ENCODE measurements at regions not wholly inside any gene's neighbourhood (a gene's known extent, or its start where the extent isn't known, plus 50 kb on each side); places are given as distances from the start of the nearest gene placed in this dataset.

DNA sequence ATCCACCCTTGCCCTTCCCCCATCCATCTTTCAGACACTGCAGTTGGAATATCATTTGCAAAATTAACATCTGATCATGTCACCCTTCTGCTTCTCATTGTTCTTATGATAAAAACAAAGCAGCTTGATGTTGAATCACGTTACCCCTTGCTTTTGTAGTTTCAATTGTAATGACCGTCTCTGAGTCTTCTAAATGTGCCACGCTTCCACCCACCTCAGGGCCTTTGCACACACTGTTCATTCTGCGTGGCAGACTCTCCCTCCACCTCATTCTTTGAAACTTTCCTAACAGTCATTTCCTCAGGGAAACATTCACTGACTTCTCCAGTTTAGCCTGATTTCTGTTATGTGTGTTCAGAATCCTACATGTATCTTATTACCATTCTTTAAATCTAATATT is 143.6 kb upstream of the LMO4 start:
- H3K4me1 ChIP-seq (ENCODE audit: insufficient read depth, low read length, severe bottlenecking) = peaks cover 8% of the 10 kb centered on the region
- H3K36me3 ChIP-seq (ENCODE audit: insufficient read depth, low read length) = no peaks in the 10 kb centered on the region
- TF ChIP-seq, protein P1, sequence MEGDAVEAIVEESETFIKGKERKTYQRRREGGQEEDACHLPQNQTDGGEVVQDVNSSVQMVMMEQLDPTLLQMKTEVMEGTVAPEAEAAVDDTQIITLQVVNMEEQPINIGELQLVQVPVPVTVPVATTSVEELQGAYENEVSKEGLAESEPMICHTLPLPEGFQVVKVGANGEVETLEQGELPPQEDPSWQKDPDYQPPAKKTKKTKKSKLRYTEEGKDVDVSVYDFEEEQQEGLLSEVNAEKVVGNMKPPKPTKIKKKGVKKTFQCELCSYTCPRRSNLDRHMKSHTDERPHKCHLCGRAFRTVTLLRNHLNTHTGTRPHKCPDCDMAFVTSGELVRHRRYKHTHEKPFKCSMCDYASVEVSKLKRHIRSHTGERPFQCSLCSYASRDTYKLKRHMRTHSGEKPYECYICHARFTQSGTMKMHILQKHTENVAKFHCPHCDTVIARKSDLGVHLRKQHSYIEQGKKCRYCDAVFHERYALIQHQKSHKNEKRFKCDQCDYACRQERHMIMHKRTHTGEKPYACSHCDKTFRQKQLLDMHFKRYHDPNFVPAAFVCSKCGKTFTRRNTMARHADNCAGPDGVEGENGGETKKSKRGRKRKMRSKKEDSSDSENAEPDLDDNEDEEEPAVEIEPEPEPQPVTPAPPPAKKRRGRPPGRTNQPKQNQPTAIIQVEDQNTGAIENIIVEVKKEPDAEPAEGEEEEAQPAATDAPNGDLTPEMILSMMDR (IDR thresholded peaks at IDR 0.05; ENCODE audit: low read length) = no peak
- no peak for TF ChIP-seq EZH2 (IDR thresholded peaks at IDR 0.05; ENCODE audit: borderline replicate concordance, low read length)
- H3K79me2 ChIP-seq (ENCODE audit: insufficient read depth, low read length) = no peaks in the 10 kb centered on the region
- no peak overlapping the region for H3K9ac ChIP-seq (ENCODE audit: low read length)
- no peaks in the 10 kb centered on the region for H4K20me1 ChIP-seq (ENCODE audit: insufficient read depth, low read length)
- no peaks in the 10 kb centered on the region for H3F3A ChIP-seq (ENCODE audit: insufficient read depth, low read length)
- no peak overlapping the region for H3K27ac ChIP-seq (ENCODE audit: low read depth, low read length, poor library complexity, severe bottlenecking)
- H3K4me2 ChIP-seq (ENCODE audit: low read length) = no peak overlapping the region
- H3K4me3 ChIP-seq (ENCODE audit: low read depth, low read length, poor library complexity, severe bottlenecking) = no peak overlapping the region
- H3K9me2 ChIP-seq (ENCODE audit: low read depth, low read length) = no peaks in the 10 kb centered on the region
- H3K27me3 ChIP-seq (ENCODE audit: insufficient read depth, low read length) = no peaks in the 10 kb centered on the region
- H2AFZ ChIP-seq (ENCODE audit: low read length) = no peak overlapping the region
- H3K9me3 ChIP-seq (ENCODE audit: low read length) = no peaks in the 10 kb centered on the region

DNA sequence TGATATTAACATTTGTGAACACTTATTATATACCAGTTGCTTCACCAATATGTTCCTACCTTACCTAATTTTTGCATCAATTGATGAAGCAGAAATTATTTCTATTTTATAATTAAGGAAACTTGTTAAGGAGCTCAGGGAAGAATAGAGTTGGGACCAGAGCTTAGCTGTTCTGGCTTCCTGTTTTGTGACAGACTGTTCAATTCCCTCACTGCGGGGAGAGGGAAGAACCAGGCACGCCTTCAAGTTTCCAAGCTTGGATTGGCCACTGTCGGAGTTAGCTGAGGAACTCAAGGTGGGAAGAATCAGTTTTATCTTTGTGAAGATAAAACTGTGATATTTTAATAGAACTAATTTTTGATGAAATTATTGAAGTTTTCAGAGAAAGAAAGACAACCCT is 142.3 kb upstream of the LMO4 start:
- H3K9me2 ChIP-seq (ENCODE audit: low read depth, low read length) = no peaks in the 10 kb centered on the region
- H3K79me2 ChIP-seq (ENCODE audit: insufficient read depth, low read length) = no peaks in the 10 kb centered on the region
- no peak for TF ChIP-seq EZH2 (IDR thresholded peaks at IDR 0.05; ENCODE audit: borderline replicate concordance, low read length)
- TF ChIP-seq, protein P1 (IDR thresholded peaks at IDR 0.05; ENCODE audit: low read length) = no peak
- no peak overlapping the region for H2AFZ ChIP-seq (ENCODE audit: low read length)
- H4K20me1 ChIP-seq (ENCODE audit: insufficient read depth, low read length) = no peaks in the 10 kb centered on the region
- H3K9ac ChIP-seq (ENCODE audit: low read length) = no peak overlapping the region
- no peaks in the 10 kb centered on the region for H3K4me1 ChIP-seq (ENCODE audit: insufficient read depth, low read length, severe bottlenecking)
- H3K4me2 ChIP-seq (ENCODE audit: low read length) = no peak overlapping the region
- H3K9me3 ChIP-seq (ENCODE audit: low read length) = no peaks in the 10 kb centered on the region
- no peak overlapping the region for H3K27ac ChIP-seq (ENCODE audit: low read depth, low read length, poor library complexity, severe bottlenecking)
- no peak overlapping the region for H3K4me3 ChIP-seq (ENCODE audit: low read depth, low read length, poor library complexity, severe bottlenecking)
- no peaks in the 10 kb centered on the region for H3F3A ChIP-seq (ENCODE audit: insufficient read depth, low read length)
- H3K27me3 ChIP-seq (ENCODE audit: insufficient read depth, low read length) = no peaks in the 10 kb centered on the region
- no peaks in the 10 kb centered on the region for H3K36me3 ChIP-seq (ENCODE audit: insufficient read depth, low read length)

DNA sequence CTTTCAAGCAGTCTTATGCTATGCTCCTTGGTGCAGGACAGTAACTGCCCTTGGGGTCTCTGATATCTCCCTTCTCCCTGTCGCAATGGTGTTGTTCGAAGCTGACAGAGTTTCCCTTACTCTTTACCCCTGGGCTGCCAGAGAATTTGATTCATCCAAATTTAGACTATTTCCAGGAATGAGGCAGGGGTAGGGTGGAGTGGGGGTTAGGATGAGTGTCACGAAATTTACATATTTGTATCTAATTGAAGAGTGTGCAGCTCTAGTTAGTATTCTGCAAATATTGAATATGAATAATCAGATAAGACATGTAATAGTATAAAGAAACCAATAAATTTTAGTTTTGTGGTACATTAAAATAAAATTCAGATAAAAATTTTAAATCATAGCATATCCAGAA is 140.0 kb upstream of the LMO4 start:
- TF ChIP-seq, protein P1 (IDR thresholded peaks at IDR 0.05; ENCODE audit: low read length) = no peak
- no peak for TF ChIP-seq EZH2 (IDR thresholded peaks at IDR 0.05; ENCODE audit: borderline replicate concordance, low read length)
- no peaks in the 10 kb centered on the region for H3K27me3 ChIP-seq (ENCODE audit: insufficient read depth, low read length)
- no peaks in the 10 kb centered on the region for H3K79me2 ChIP-seq (ENCODE audit: insufficient read depth, low read length)
- no peaks in the 10 kb centered on the region for H3F3A ChIP-seq (ENCODE audit: insufficient read depth, low read length)
- no peaks in the 10 kb centered on the region for H3K9me2 ChIP-seq (ENCODE audit: low read depth, low read length)
- no peak overlapping the region for H2AFZ ChIP-seq (ENCODE audit: low read length)
- no peaks in the 10 kb centered on the region for H3K36me3 ChIP-seq (ENCODE audit: insufficient read depth, low read length)
- no peaks in the 10 kb centered on the region for H3K9me3 ChIP-seq (ENCODE audit: low read length)
- H4K20me1 ChIP-seq (ENCODE audit: insufficient read depth, low read length) = no peaks in the 10 kb centered on the region
- H3K9ac ChIP-seq (ENCODE audit: low read length) = no peak overlapping the region
- H3K4me3 ChIP-seq (ENCODE audit: low read depth, low read length, poor library complexity, severe bottlenecking) = no peak overlapping the region
- H3K4me2 ChIP-seq (ENCODE audit: low read length) = no peak overlapping the region
- H3K4me1 ChIP-seq (ENCODE audit: insufficient read depth, low read length, severe bottlenecking) = no peaks in the 10 kb centered on the region
- no peak overlapping the region for H3K27ac ChIP-seq (ENCODE audit: low read depth, low read length, poor library complexity, severe bottlenecking)

Data from OCI-LY1 (cell line).